H1 (cell line): ENCODE measurements at regions not wholly inside any gene's neighbourhood (a gene's known extent, or its start where the extent isn't known, plus 50 kb on each side); places are given as distances from the start of the nearest gene placed in this dataset.

Experiments
- CTCF ChIA-PET: fragments of 300-600 bp; sonication (Branson Sonifier 250); formaldehyde crosslinking; loops from one replicate; lab custom pipeline; 2021; ENCODE audit not compliant: partially characterized antibody; lab: Charles Lee
- POLR2A ChIA-PET: fragments of 300-600 bp; sonication (Branson Sonifier 250); formaldehyde crosslinking; loops from one replicate; lab custom pipeline; 2021; ENCODE audit warnings: inconsistent platforms; ENCODE audit not compliant: partially characterized antibody; lab: Charles Lee
- DNase-seq, 2 experiments: peaks; one replicate each; pipeline versions ENCODE4 v3.0.0 to v3.0.0-alpha.2; 2010 to 2022; ENCODE audit warnings: low spot score in 2 of 2, low read depth in 1 of 2, mixed read lengths in 1 of 2
- FAIRE-seq: peaks from 2 replicates; lab custom pipeline; 2011; peaks lifted over from hg19 to GRCh38; lab: Jason Lieb, UNC
- H2AFZ ChIP-seq: 2 replicates; pipeline ENCODE4 v1.8.1; 2012; ENCODE audit warnings: low read length, inconsistent platforms
- H2AK5ac ChIP-seq: 2 replicates; pipeline ENCODE4 v1.6.1; 2013; ENCODE audit warnings: low read depth, low read length
- H2BK120ac ChIP-seq: replicated peaks from 2 replicates; pipeline ENCODE3; 2013; ENCODE audit warnings: low read depth, low read length, inconsistent platforms
- H2BK12ac ChIP-seq: 2 replicates; pipeline ENCODE4 v1.6.1; 2013; ENCODE audit warnings: low read depth, low read length
- H2BK15ac ChIP-seq: 2 replicates; pipeline ENCODE4 v1.6.1; 2013; ENCODE audit warnings: low read length
- H2BK20ac ChIP-seq: 2 replicates; pipeline ENCODE4 v1.6.1; 2013; ENCODE audit warnings: low read length
- H2BK5ac ChIP-seq: 2 replicates; pipeline ENCODE4 v1.6.1; 2013; ENCODE audit warnings: low read depth, low read length
- H3K14ac ChIP-seq: 2 replicates; pipeline ENCODE4 v1.6.1; 2013; ENCODE audit warnings: inconsistent platforms; ENCODE audit not compliant: insufficient read length
- H3K18ac ChIP-seq: 2 replicates; pipeline ENCODE4 v1.6.1; 2013; ENCODE audit warnings: low read length; ENCODE audit errors: extremely low read depth
- H3K23ac ChIP-seq: 2 replicates; pipeline ENCODE4 v1.6.1; 2013; ENCODE audit warnings: inconsistent platforms; ENCODE audit not compliant: insufficient read length
- H3K23me2 ChIP-seq: 2 replicates; pipeline ENCODE4 v1.6.1; 2013; ENCODE audit warnings: low read depth, low read length
- H3K27ac ChIP-seq: 2 replicates; pipeline ENCODE4 v1.6.1; 2011; ENCODE audit warnings: low read depth, low read length, inconsistent platforms
- H3K27me3 ChIP-seq, 4 experiments: replicated peaks in 1 of 4; 1 replicate in 1 of 4; 2 replicates in 3 of 4; pipeline versions ENCODE4 v1.6.1 to v1.8.1; 2011 to 2013; ENCODE audit warnings: low read length in 3 of 4, mild to moderate bottlenecking in 3 of 4, inconsistent platforms in 2 of 4, mixed read lengths in 2 of 4, moderate library complexity in 1 of 4; ENCODE audit not compliant: control insufficient read depth in 3 of 4, insufficient read depth in 3 of 4; ENCODE audit errors: extremely low read depth in 1 of 4
- H3K36me3 ChIP-seq, 4 experiments: 2 replicates each; pipeline versions ENCODE4 v1.6.1 to v1.8.1; 2011 to 2013; ENCODE audit warnings: mild to moderate bottlenecking in 4 of 4, low read length in 3 of 4, moderate library complexity in 2 of 4, control low read depth in 1 of 4, inconsistent platforms in 1 of 4; ENCODE audit not compliant: insufficient read depth in 4 of 4, control insufficient read depth in 2 of 4
- H3K4ac ChIP-seq: replicated peaks from 2 replicates; pipeline ENCODE3; 2013; ENCODE audit warnings: low read length, low read depth, mixed read lengths, inconsistent platforms; ENCODE audit not compliant: insufficient read length
- H3K4me1 ChIP-seq, 4 experiments: replicated peaks in 1 of 4; 1 replicate in 1 of 4; 2 replicates in 3 of 4; pipeline versions ENCODE4 v1.6.1 to v1.8.1; 2011 to 2013; ENCODE audit warnings: low read length in 3 of 4, inconsistent platforms in 2 of 4, mixed read lengths in 1 of 4; ENCODE audit not compliant: insufficient read depth in 4 of 4, control insufficient read depth in 3 of 4
- H3K4me2 ChIP-seq, 2 experiments: 2 replicates each; pipeline versions ENCODE4 v1.6.1 to v1.8.1; 2011 to 2013; ENCODE audit warnings: low read depth in 2 of 2, low read length in 2 of 2, control low read depth in 1 of 2, inconsistent platforms in 1 of 2, mild to moderate bottlenecking in 1 of 2; ENCODE audit not compliant: insufficient read depth in 1 of 2
- H3K4me3 ChIP-seq, 4 experiments: fragments of 200-600, 300-600 bp in 1 of 4; sonication (generic), shearing (Covaris generic), sonication (Bioruptor Twin) in 1 of 4; 2 replicates each; pipeline versions ENCODE4 v1.5.1 to v1.8.1; 2011 to 2016; ENCODE audit warnings: low read length in 4 of 4, low read depth in 3 of 4, control low read depth in 2 of 4, inconsistent platforms in 2 of 4, mild to moderate bottlenecking in 2 of 4, mixed read lengths in 1 of 4, moderate library complexity in 1 of 4; ENCODE audit not compliant: insufficient read depth in 2 of 4; ENCODE audit errors: extremely low read depth in 1 of 4
- H3K56ac ChIP-seq: replicated peaks from 2 replicates; pipeline ENCODE3; 2013; ENCODE audit warnings: low read depth, mild to moderate bottlenecking, mixed read lengths, low read length, inconsistent platforms; ENCODE audit not compliant: insufficient read length
- H3K79me1 ChIP-seq: 2 replicates; pipeline ENCODE4 v1.6.1; 2013; ENCODE audit warnings: low read depth, low read length, control low read depth
- H3K79me2 ChIP-seq, 2 experiments: 2 replicates each; pipeline versions ENCODE4 v1.6.1 to v1.8.1; 2012 to 2013; ENCODE audit warnings: low read length in 2 of 2, mild to moderate bottlenecking in 2 of 2, inconsistent platforms in 1 of 2; ENCODE audit not compliant: insufficient read depth in 2 of 2, control insufficient read depth in 1 of 2
- H3K9ac ChIP-seq, 4 experiments: replicated peaks in 1 of 4; 1 replicate in 1 of 4; 2 replicates in 3 of 4; pipeline versions ENCODE4 v1.6.1 to v1.8.1; 2011 to 2013; ENCODE audit warnings: low read depth in 3 of 4, low read length in 3 of 4, control low read depth in 2 of 4, mild to moderate bottlenecking in 2 of 4, moderate library complexity in 2 of 4, inconsistent platforms in 1 of 4; ENCODE audit errors: extremely low read depth in 1 of 4
- H3K9me3 ChIP-seq, 2 experiments: 2 replicates each; pipeline versions ENCODE4 v1.6.1 to v1.8.1; 2012 to 2013; ENCODE audit warnings: mild to moderate bottlenecking in 2 of 2, moderate library complexity in 2 of 2, control low read depth in 1 of 2, inconsistent platforms in 1 of 2, low read depth in 1 of 2, low read length in 1 of 2, mixed read lengths in 1 of 2; ENCODE audit not compliant: insufficient read depth in 2 of 2
- H4K20me1 ChIP-seq, 2 experiments: replicated peaks in 1 of 2; 2 replicates each; pipeline versions ENCODE3 to v1.8.1; 2011 to 2013; ENCODE audit warnings: inconsistent platforms in 2 of 2, low read length in 2 of 2, mild to moderate bottlenecking in 1 of 2; ENCODE audit not compliant: insufficient read depth in 2 of 2, control insufficient read depth in 1 of 2
- H4K5ac ChIP-seq: 2 replicates; pipeline ENCODE4 v1.6.1; 2013; ENCODE audit warnings: low read length, low read depth, mixed read lengths, inconsistent platforms; ENCODE audit not compliant: insufficient read length
- H4K8ac ChIP-seq: 2 replicates; pipeline ENCODE4 v1.8.0; 2013; ENCODE audit warnings: mild to moderate bottlenecking, moderate library complexity, low read length, inconsistent platforms; ENCODE audit not compliant: insufficient read depth; ENCODE audit errors: extremely low read depth
- H4K91ac ChIP-seq: replicated peaks from 2 replicates; pipeline ENCODE3; 2013; ENCODE audit warnings: low read length, mixed read lengths, inconsistent platforms; ENCODE audit not compliant: insufficient read length
- CBX5 ChIP-seq: fragments of 300-800, 300-1000 bp; sonication (generic); IDR thresholded peaks from 2 replicates; pipeline ENCODE4 v1.7.1; 2016; ENCODE audit warnings: antibody characterized with exemption, low read length, low read depth
- CREB1 ChIP-seq: IDR thresholded peaks from 2 replicates; pipeline ENCODE4 v1.6.1; 2012; ENCODE audit warnings: inconsistent platforms
- EGR1 ChIP-seq: IDR thresholded peaks from 2 replicates; pipeline ENCODE4 v1.6.1; 2011; ENCODE audit warnings: low read depth, low read length, borderline replicate concordance
- GTF2F1 ChIP-seq: IDR thresholded peaks from 2 replicates; pipeline ENCODE4 v1.6.1; 2012; ENCODE audit warnings: low read depth, low read length, improper control_type of control experiment, borderline replicate concordance
- MAFK ChIP-seq: IDR thresholded peaks from 2 replicates; pipeline ENCODE4 v1.6.1; 2012; ENCODE audit warnings: low read depth, mild to moderate bottlenecking, improper control_type of control experiment, low read length
- NRF1 ChIP-seq: IDR thresholded peaks from 2 replicates; pipeline ENCODE4 v1.6.1; 2011; ENCODE audit warnings: mild to moderate bottlenecking, low read depth, low read length, improper control_type of control experiment
- POLR2A ChIP-seq, 2 experiments: IDR thresholded peaks; 1 replicate in 1 of 2; 2 replicates in 1 of 2; pipeline ENCODE4 v1.6.1; 2011; ENCODE audit warnings: low read depth in 2 of 2, low read length in 2 of 2, mild to moderate bottlenecking in 2 of 2; ENCODE audit errors: control extremely low read depth in 1 of 2
- SAP30 ChIP-seq: fragments of 300-600 bp; sonication (generic); IDR thresholded peaks from 2 replicates; pipeline ENCODE4 v1.7.1; 2012; ENCODE audit warnings: low read length, moderate library complexity, mild to moderate bottlenecking, inconsistent platforms; ENCODE audit not compliant: insufficient read depth, insufficient replicate concordance
- TBP ChIP-seq: IDR thresholded peaks from 2 replicates; pipeline ENCODE4 v1.6.1; 2011; ENCODE audit warnings: low read depth, low read length, improper control_type of control experiment
- TCF12 ChIP-seq: IDR thresholded peaks from 2 replicates; pipeline ENCODE4 v1.6.1; 2011; ENCODE audit warnings: low read depth, mild to moderate bottlenecking, low read length
- WGBS, 2 experiments: shearing (Covaris generic) in 1 of 2; methylation state at CpG; one replicate each; pipeline versions ENCODE4 v1.1.6 to v1.1.7; 2013 to 2015; ENCODE audit warnings: low lambda C conversion rate in 2 of 2, mixed read lengths in 2 of 2, inconsistent platforms in 1 of 2, low coverage in 1 of 2, missing lambda C conversion rate in 1 of 2; ENCODE audit not compliant: insufficient replicate concordance in 2 of 2, insufficient coverage in 1 of 2, insufficient read length in 1 of 2; ENCODE audit errors: extremely low coverage in 1 of 2, missing lambda C conversion rate in 1 of 2; 5-methylcytosine and 5-hydroxymethylcytosine counted together

GRCh38 chr6:159623156-159623555 is 69.9 kb downstream of the SOD2 start:
- Histone ChIP-seq H2BK15ac (no peak overlapping the region), H3K27ac (no peak overlapping the region), H3K18ac (no peak overlapping the region), H3K23me2 (no peaks in the 10 kb centered on the region), H3K79me1 (no peaks in the 10 kb centered on the region), H3K4ac (no peak overlapping the region), H3K27me3 (no peaks in the 10 kb centered on the region), H3K4me1 (no peaks in the 10 kb centered on the region), H3K23ac (no peak overlapping the region), H4K5ac (no peak overlapping the region), H4K20me1 (no peaks in the 10 kb centered on the region), H2BK120ac (no peak overlapping the region), H4K91ac (no peak overlapping the region), H2BK5ac (no peak overlapping the region), H2BK20ac (no peak overlapping the region), H2BK12ac (no peak overlapping the region), H3K9me3 (peaks cover 48 to 69% of the 10 kb centered on the region in 2 experiments), H3K14ac (no peak overlapping the region), H3K9ac (no peak overlapping the region), H4K8ac (no peak overlapping the region), H3K4me3 (no peak overlapping the region), H3K56ac (no peak overlapping the region), H2AFZ (no peak overlapping the region), H3K36me3 (no peaks in the 10 kb centered on the region), H3K4me2 (no peak overlapping the region), H3K79me2 (no peaks in the 10 kb centered on the region), H2AK5ac (no peak overlapping the region)
- WGBS, 2 experiments, result 96% methylated on average over 5 of the region's 5 CpGs; no CpG with 5 or more reads in 1 of the 2 experiments
- ChIA-PET POLR2A (no interaction called here), CTCF (no interaction called here)
- FAIRE-seq (no peak), DNase-seq (no peak)
- TF ChIP-seq TCF12 (no peak), CREB1 (no peak), MAFK (no peak), POLR2A (IDR thresholded peaks at IDR 0.05; ENCODE audit: control extremely low read depth in 1 of 2, low read depth in 2 of 2, low read length in 2 of 2) (no peak), EGR1 (no peak), SAP30 (no peak), GTF2F1 (no peak), CBX5 (no peak), NRF1 (no peak), TBP (no peak)
